GM23248 (cell line): ENCODE measurements at regions not wholly inside any gene's neighbourhood (a gene's known extent, or its start where the extent isn't known, plus 50 kb on each side); places are given as distances from the start of the nearest gene placed in this dataset.

Experiments used
- EZH2 ChIP-seq: fragments of 200-600 bp; sonication (generic); IDR thresholded peaks from 2 replicates; pipeline ENCODE4 v1.6.1; 2018; ENCODE audit warnings: antibody characterized with exemption, mild to moderate bottlenecking; ENCODE audit not compliant: insufficient read depth, poor library complexity, severe bottlenecking
- EZH2phosphoT487 ChIP-seq: fragments of 200-600 bp; sonication (generic); IDR thresholded peaks from 2 replicates; pipeline ENCODE4 v1.6.1; 2018; ENCODE audit warnings: antibody characterized with exemption, moderate library complexity, mild to moderate bottlenecking, low read depth; ENCODE audit not compliant: insufficient read depth

GRCh38 chr11:134993691-134994243, 581.7 kb upstream of the B3GAT1 start:
- TF ChIP-seq EZH2 (no peak), EZH2phosphoT487 (no peak)
